ENCODE measurements at regions not wholly inside any gene's neighbourhood (a gene's known extent, or its start where the extent isn't known, plus 50 kb on each side); places are given as distances from the start of the nearest gene placed in this dataset.

DNA sequence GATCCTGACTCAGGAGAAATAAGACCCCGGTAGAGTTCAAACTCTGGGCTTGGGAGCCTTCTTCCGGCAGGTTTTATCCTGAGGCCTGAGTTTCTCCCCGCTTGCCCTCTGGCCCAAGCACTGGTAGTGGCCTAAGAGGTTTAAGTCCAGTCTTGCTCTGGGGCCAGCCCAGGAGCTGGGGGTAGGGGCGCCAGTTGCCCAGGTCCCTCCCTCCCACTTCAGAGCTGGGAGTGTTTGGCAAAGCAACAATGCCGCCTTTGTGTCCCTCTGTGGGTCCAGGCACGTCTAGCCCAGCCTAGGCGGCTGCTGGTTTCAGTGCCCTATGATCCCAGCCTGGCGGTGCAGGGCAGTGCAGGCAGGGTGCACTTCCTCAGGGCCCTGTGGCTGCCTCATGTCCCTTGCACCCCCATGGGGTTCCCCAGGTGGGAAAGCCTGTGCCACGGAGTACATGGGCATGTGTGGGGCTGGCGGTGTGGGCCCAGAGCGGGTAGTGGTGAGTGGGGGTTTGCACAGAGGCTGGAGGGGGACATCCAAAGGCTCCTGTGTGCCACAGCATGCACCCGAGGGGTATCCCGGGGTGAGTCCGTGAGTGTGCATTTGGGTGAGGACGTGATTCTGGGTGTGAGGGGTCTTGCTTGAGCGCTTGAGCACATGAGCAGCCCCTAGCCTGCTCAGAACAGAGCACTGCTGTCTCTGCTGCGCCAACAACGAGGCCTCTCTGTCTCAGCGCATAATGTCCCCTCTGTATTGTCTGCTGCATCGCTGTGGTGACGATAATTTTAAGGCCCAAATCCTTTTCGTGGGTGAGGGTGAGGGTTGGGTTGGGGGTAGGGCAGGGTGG is 61.7 kb upstream of the PSD2 start:
- no peak overlapping the region for H3K4me3 ChIP-seq (ENCODE audit: low read length in 3 of 3)
- no peaks in the 10 kb centered on the region for H3K27me3 ChIP-seq (ENCODE audit: control insufficient read depth in 3 of 3, insufficient read depth in 3 of 3, low read length in 3 of 3)
- H3K4me1 ChIP-seq (ENCODE audit: control insufficient read depth in 3 of 3, insufficient read depth in 3 of 3, low read length in 3 of 3), result no peaks in the 10 kb centered on the region
- H3K9me3 ChIP-seq (ENCODE audit: control insufficient read depth in 3 of 3, low read length in 3 of 3), result no peaks in the 10 kb centered on the region
- no peaks in the 10 kb centered on the region for H3K36me3 ChIP-seq (ENCODE audit: control insufficient read depth in 3 of 3, insufficient read depth in 3 of 3, low read length in 3 of 3)
- H3K27ac ChIP-seq (ENCODE audit: low read depth, low read length), result no peak overlapping the region
- H3K9ac ChIP-seq (ENCODE audit: low read depth in 1 of 3, low read length in 3 of 3), result no peak overlapping the region

DNA sequence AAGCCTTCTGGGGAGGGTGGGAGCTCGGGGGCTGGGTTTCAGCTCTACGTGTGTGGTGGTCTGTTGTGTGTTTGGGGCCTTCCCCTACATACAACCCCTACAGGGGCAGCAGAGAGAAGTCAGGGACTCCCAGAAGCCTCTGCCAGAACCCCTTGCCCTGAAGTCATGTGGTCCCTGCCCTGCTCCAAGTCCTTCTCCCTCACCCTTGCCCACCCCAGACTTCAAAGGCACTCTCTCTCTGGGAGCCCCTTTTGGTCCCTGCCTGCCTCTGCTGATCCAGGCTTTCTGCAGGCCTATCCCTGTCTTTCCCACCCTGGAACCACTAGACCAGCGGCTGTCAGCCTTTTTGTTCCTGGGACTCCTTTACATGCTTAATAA is 61.1 kb upstream of the PSD2 start:
- Histone ChIP-seq H3K27me3 (ENCODE audit: control insufficient read depth in 3 of 3, insufficient read depth in 3 of 3, low read length in 3 of 3) (no peaks in the 10 kb centered on the region), H3K9me3 (ENCODE audit: control insufficient read depth in 3 of 3, low read length in 3 of 3) (no peaks in the 10 kb centered on the region), H3K27ac (ENCODE audit: low read depth, low read length) (no peak overlapping the region), H3K4me3 (ENCODE audit: low read length in 3 of 3) (no peak overlapping the region), H3K9ac (ENCODE audit: low read depth in 1 of 3, low read length in 3 of 3) (no peak overlapping the region), H3K36me3 (ENCODE audit: control insufficient read depth in 3 of 3, insufficient read depth in 3 of 3, low read length in 3 of 3) (no peaks in the 10 kb centered on the region), H3K4me1 (ENCODE audit: control insufficient read depth in 3 of 3, insufficient read depth in 3 of 3, low read length in 3 of 3) (no peaks in the 10 kb centered on the region)

DNA sequence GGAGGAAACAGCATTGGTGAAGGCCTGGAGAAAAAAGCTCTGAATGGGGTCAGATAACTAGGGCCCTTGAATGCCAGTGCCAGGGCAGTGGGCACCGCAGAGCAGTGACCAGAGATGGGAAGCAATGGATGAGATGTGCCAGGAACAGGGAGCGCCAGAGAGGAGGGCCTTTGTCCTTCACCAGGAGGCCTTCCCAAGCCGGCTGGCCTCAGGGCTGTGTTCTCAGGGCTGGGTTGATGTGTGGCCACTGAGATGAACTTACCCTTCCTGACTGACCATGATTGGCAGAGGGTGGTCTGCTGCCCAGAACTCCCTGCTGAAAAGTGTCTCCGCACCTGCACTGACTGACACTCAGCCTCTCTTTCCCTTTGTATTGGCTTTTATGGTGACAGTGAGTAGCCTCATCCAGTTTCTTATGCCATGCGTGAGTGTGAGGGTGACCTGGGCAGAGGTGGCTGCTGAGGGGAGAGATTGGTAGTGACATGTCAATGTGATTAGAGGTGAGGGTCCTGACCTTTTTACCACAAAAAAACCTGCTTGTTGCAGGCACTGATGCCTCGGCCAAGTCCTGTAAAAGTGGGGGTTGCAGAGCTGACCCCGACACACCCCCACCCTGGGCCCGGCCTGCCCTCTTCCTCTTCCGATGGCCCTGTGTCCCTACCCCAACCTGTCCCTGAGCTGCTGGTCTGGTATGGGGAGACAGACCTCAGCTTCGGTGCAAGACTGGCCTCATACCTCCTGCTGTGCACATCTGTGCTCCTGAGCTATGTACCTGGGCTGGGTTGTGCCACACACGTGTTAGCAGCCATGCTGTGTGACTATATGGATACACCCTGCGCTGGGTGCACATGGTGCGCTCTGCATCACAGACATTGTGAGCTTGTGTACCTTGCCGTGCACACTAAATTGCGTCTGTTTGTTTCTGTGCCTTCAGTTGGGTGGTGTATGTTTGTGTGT is 57.1 kb upstream of the PSD2 start:
- H3K27me3 ChIP-seq (ENCODE audit: control insufficient read depth in 3 of 3, insufficient read depth in 3 of 3, low read length in 3 of 3), result no peaks in the 10 kb centered on the region
- H3K4me1 ChIP-seq (ENCODE audit: control insufficient read depth in 3 of 3, insufficient read depth in 3 of 3, low read length in 3 of 3), result peaks cover 0 to 7% (median 4%) of the 10 kb centered on the region in 3 donors
- H3K27ac ChIP-seq (ENCODE audit: low read depth, low read length), result no peak overlapping the region
- no peaks in the 10 kb centered on the region for H3K9me3 ChIP-seq (ENCODE audit: control insufficient read depth in 3 of 3, low read length in 3 of 3)
- H3K9ac ChIP-seq (ENCODE audit: low read depth in 1 of 3, low read length in 3 of 3), result no peak overlapping the region
- no peak overlapping the region for H3K4me3 ChIP-seq (ENCODE audit: low read length in 3 of 3)
- H3K36me3 ChIP-seq (ENCODE audit: control insufficient read depth in 3 of 3, insufficient read depth in 3 of 3, low read length in 3 of 3), result no peaks in the 10 kb centered on the region

DNA sequence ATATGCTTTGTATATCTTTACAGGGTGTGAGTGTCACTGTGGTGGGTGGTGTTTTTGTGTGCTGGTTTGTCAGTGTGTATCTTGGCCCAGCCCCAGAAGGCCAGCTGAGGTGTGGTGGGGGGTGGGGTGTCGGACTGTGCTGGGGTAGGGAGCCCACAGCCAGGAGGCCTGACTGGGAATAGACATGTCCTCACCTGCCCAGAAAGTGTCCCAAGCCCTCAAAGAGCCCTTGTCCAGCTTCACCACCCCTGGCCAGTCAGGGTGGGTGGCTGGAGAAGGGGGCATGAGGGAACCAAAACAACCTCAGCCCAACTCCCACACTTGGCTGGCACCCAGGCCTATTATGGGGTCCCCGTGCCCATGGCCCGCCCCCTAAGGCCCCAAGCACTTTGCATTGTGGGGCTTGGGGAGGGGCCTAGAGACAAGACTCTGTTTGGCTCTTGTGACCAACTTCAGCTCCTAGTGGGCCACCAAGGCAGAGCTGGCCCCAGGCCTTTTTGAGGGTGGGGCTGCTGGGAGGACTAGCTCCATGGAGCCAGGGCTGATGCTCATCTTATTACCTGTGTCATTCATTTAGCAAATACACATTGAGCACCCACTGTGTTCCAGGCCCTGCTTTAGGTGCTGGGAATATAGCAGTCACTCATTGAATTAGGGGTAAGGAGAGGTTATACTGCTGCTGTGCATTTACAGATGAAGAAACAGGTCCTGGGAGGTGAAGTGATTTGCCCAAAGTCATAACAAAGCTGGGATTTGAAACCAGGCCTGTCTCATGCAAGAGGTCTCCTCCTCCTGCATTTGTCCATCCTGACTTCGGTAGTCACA is 56.2 kb upstream of the PSD2 start:
- H3K4me3 ChIP-seq (ENCODE audit: low read length in 3 of 3), result no peak overlapping the region
- no peaks in the 10 kb centered on the region for H3K27me3 ChIP-seq (ENCODE audit: control insufficient read depth in 3 of 3, insufficient read depth in 3 of 3, low read length in 3 of 3)
- no peak overlapping the region for H3K27ac ChIP-seq (ENCODE audit: low read depth, low read length)
- no peaks in the 10 kb centered on the region for H3K36me3 ChIP-seq (ENCODE audit: control insufficient read depth in 3 of 3, insufficient read depth in 3 of 3, low read length in 3 of 3)
- no peak overlapping the region for H3K9ac ChIP-seq (ENCODE audit: low read depth in 1 of 3, low read length in 3 of 3)
- H3K4me1 ChIP-seq (ENCODE audit: control insufficient read depth in 3 of 3, insufficient read depth in 3 of 3, low read length in 3 of 3), result peaks cover 0 to 7% (median 4%) of the 10 kb centered on the region in 3 donors
- no peaks in the 10 kb centered on the region for H3K9me3 ChIP-seq (ENCODE audit: control insufficient read depth in 3 of 3, low read length in 3 of 3)

DNA sequence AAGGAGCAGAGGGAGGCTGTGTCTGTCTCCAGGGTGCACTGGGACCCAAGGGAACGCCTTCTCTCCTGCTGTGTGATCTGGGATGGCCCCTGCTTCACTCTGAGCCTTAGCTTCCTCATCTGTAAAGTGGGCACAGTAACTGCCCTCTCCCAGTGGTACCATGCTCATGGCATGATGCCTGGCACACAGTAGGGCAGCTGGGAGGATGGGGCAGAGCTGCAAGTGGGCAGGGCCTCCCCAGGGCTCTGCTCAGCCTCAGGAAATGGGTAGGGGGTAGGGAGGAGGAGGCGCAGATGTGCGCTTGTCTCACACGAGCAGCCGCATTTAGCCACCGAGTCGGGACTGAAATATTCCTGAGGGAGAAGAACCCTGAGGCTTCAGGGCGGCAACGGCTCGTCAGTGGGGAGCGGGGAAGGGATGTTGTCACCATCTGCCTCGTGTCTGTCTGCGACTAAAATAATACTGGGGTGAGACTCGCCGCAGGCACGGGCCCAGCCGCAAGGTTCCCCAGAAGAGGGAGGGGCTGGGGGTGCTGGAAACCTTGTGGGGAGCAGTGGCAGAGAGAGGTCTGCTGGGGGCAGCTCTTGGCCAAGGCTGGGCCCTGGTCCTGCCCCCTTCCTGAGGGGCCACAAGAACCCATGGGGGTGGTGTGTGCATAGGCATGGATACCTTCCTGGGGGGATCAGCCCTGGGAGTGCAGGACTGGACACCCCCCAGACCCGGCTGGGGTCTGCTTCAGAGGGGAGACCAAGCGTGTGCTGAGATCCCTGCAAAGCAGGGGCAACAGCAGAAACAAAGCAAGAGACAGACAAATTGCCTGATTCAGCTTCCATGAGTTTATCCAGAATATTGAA is 55.2 kb upstream of the PSD2 start:
- Histone ChIP-seq H3K4me1 (ENCODE audit: control insufficient read depth in 3 of 3, insufficient read depth in 3 of 3, low read length in 3 of 3) (peaks cover 0 to 14% (median 8%) of the 10 kb centered on the region in 3 donors), H3K9me3 (ENCODE audit: control insufficient read depth in 3 of 3, low read length in 3 of 3) (no peaks in the 10 kb centered on the region), H3K36me3 (ENCODE audit: control insufficient read depth in 3 of 3, insufficient read depth in 3 of 3, low read length in 3 of 3) (no peaks in the 10 kb centered on the region), H3K27ac (ENCODE audit: low read depth, low read length) (no peak overlapping the region), H3K27me3 (ENCODE audit: control insufficient read depth in 3 of 3, insufficient read depth in 3 of 3, low read length in 3 of 3) (no peaks in the 10 kb centered on the region), H3K9ac (ENCODE audit: low read depth in 1 of 3, low read length in 3 of 3) (no peak overlapping the region), H3K4me3 (ENCODE audit: low read length in 3 of 3) (no peak overlapping the region)

DNA sequence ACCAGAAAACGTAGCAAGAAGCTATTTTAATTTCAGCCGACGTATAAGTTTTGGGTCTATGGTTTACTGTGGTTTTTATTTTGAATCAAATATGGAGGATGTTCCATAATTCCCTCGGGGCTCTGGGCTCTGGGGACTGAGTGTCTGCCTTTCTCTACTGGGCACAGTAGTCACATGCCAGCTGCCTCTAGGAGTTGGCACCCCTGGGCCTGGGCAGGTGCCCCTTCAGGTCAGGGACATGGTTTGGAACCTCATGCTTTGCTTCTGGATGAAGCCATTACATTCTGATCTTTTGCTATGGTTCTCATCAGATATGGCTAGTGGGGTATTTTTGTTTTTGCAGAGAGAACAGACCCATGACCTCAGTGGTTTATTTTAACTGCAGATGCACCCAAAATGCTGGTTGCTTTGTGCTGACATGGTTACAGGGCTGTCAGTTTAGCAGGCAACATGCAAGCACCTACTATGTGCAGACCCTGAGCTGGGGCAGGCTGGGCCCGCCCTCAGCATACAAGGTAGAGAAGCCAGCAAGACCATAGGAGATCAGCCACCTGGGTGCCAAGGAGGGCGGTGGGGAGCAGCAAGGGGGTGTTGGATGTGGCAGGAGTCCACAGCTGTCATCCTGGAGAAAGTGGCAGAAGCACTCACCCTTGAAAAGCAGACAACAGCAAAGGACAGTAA is 54.5 kb upstream of the PSD2 start:
- Histone ChIP-seq H3K27me3 (ENCODE audit: control insufficient read depth in 3 of 3, insufficient read depth in 3 of 3, low read length in 3 of 3) (no peaks in the 10 kb centered on the region), H3K9me3 (ENCODE audit: control insufficient read depth in 3 of 3, low read length in 3 of 3) (no peaks in the 10 kb centered on the region), H3K4me3 (ENCODE audit: low read length in 3 of 3) (no peak overlapping the region), H3K9ac (ENCODE audit: low read depth in 1 of 3, low read length in 3 of 3) (no peak overlapping the region), H3K4me1 (ENCODE audit: control insufficient read depth in 3 of 3, insufficient read depth in 3 of 3, low read length in 3 of 3) (peaks cover 0 to 22% (median 15%) of the 10 kb centered on the region in 3 donors), H3K27ac (ENCODE audit: low read depth, low read length) (no peak overlapping the region), H3K36me3 (ENCODE audit: control insufficient read depth in 3 of 3, insufficient read depth in 3 of 3, low read length in 3 of 3) (no peaks in the 10 kb centered on the region)

DNA sequence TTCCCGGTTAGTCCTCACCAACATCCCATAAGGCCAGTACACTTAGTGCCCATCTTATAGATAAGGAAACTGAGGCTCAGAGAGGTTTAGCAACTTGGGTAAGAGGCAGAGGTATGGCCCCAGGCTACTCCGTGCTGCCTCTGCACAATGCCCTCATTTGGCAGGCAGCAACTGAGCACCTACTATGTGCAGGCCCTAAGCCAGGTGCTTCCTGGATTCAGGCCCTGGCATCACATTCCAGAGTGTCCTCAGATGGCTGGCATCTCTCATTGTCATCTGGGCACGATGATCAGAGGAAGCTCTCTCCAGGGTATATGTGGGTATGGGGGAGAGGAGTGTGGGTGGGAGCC is 53.8 kb upstream of the PSD2 start:
- peaks cover 1 to 2% (median 2%) of the 10 kb centered on the region in 3 donors for H3K27me3 ChIP-seq (ENCODE audit: control insufficient read depth in 3 of 3, insufficient read depth in 3 of 3, low read length in 3 of 3)
- no peak overlapping the region for H3K4me3 ChIP-seq (ENCODE audit: low read length in 3 of 3)
- H3K9me3 ChIP-seq (ENCODE audit: control insufficient read depth in 3 of 3, low read length in 3 of 3), result no peaks in the 10 kb centered on the region
- no peak overlapping the region for H3K9ac ChIP-seq (ENCODE audit: low read depth in 1 of 3, low read length in 3 of 3)
- no peaks in the 10 kb centered on the region for H3K36me3 ChIP-seq (ENCODE audit: control insufficient read depth in 3 of 3, insufficient read depth in 3 of 3, low read length in 3 of 3)
- peaks cover 6 to 27% (median 21%) of the 10 kb centered on the region in 3 donors for H3K4me1 ChIP-seq (ENCODE audit: control insufficient read depth in 3 of 3, insufficient read depth in 3 of 3, low read length in 3 of 3)
- H3K27ac ChIP-seq (ENCODE audit: low read depth, low read length), result no peak overlapping the region

DNA sequence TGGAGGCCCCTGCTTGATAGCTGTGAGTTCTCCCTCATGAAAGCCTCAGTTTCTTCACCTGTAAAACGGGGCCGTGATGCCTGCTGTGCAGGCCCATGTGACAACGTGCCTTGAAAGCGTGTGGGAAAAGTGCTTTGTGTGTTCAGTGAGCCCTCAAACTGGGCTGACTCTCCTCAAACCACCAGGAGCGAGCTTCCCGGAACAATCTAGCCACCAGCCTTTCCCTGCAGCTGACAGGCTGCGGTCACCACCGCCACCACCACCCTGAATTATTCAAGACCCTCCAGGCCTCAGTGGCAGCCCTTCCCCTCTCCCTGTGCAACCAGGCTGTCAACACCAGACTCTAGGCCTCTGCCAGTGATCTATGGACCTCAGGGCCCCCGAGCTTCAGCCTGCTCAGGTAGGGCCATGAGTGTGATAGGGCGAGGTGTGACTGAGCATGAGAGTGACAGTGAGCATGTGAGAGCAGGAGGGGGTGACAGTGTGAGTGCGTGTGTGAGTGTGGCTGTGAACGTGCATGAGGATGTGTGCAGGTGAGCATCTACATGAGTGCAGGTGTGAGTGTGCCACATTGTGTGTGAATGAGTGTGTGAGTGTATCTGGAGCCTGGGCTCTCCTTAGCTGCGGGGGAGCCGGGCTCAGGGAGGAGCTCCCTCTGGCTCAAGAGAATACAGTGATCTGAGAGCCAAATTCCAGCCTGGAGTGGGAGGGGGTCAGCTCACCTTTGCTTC is 53.3 kb upstream of the PSD2 start:
- Histone ChIP-seq H3K36me3 (ENCODE audit: control insufficient read depth in 3 of 3, insufficient read depth in 3 of 3, low read length in 3 of 3) (no peaks in the 10 kb centered on the region), H3K9me3 (ENCODE audit: control insufficient read depth in 3 of 3, low read length in 3 of 3) (no peaks in the 10 kb centered on the region), H3K9ac (ENCODE audit: low read depth in 1 of 3, low read length in 3 of 3) (no peak overlapping the region), H3K27me3 (ENCODE audit: control insufficient read depth in 3 of 3, insufficient read depth in 3 of 3, low read length in 3 of 3) (peaks cover 7 to 8% (median 7%) of the 10 kb centered on the region in 3 donors), H3K4me3 (ENCODE audit: low read length in 3 of 3) (no peak overlapping the region), H3K4me1 (ENCODE audit: control insufficient read depth in 3 of 3, insufficient read depth in 3 of 3, low read length in 3 of 3) (peaks cover 11 to 33% (median 27%) of the 10 kb centered on the region in 3 donors), H3K27ac (ENCODE audit: low read depth, low read length) (no peak overlapping the region)

All from skeletal muscle tissue (tissue), 3 donors.